ENCODE measurements at regions not wholly inside any gene's neighbourhood (a gene's known extent, or its start where the extent isn't known, plus 50 kb on each side); places are given as distances from the start of the nearest gene placed in this dataset.

DNA sequence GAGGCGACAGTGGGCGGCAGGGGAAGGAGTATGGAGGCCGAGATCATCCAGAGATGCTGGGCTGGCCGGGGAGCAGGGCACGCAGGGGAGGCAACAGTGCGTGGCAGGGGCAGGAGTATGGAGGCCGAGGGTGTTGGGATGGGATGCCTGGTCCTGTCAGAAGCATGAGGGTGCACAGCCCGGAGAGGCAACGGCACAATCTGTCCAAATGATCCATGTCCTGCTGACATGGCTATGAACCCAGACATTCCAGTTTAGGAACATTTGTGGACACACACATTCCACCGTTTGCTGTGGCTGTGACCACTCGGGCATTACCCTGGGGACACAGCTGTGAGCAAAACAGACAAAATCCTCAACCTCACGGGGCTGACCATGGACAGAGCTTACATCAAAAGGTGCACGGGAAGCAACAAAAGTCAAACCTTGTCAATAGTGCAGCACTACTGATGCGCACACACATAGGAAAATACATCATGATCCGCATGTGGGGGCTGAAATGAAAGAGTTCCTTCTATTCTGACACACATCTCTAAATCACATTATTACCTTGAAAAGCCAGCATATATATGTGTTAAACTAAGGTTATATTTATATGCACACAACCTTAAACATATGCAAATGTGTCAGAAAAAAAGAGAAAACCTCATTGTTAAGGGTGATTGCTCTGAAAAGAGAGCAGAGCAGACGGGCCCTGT, 144.0 kb upstream of the GPC1 start:
- TF ChIP-seq TAF1 (IDR thresholded peaks at IDR 0.05; ENCODE audit: low read depth, low read length) (no peak), POLR2AphosphoS5 (IDR thresholded peaks at IDR 0.05; ENCODE audit: low read depth, low read length) (no peak), POLR2A (IDR thresholded peaks at IDR 0.05; ENCODE audit: low read depth, low read length) (no peak), PAX5 (IDR thresholded peaks at IDR 0.05; ENCODE audit: insufficient read depth, low read length, severe bottlenecking) (no peak)
